ENCODE measurements at regions not wholly inside any gene's neighbourhood (a gene's known extent, or its start where the extent isn't known, plus 50 kb on each side); places are given as distances from the start of the nearest gene placed in this dataset.

- FAIRE-seq (no peak), DNase-seq (ENCODE audit: insufficient read length, low spot score) (no peak)
- no peak for TF ChIP-seq CTCF (IDR thresholded peaks at IDR 0.05; ENCODE audit: insufficient read depth, missing control alignments)
Observed at GRCh38 chr4:4664234-4664633, 122.4 kb upstream of the STX18 start.

DNA sequence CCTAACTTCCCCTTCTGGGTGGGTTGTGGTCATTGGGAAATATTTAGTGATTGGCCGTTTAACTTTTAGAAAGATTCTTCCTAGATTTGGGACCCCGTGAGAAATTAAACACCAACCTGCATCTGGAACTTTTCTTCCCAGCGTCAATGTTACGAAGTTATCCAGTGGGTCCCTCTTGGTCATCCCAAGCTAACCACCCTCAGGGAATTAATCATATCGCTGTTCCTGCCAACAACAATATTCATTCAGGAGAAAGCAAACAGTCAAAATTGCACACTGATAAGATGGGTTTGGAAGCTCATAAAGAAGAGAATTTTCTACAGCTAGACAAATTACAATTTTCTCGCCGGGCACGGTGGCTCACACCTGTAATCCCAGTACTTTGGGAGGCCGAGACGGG, 121.2 kb upstream of the STX18 start:
- TF ChIP-seq CTCF (IDR thresholded peaks at IDR 0.05; ENCODE audit: insufficient read depth, missing control alignments) = no peak
- DNase-seq (ENCODE audit: insufficient read length, low spot score) = no peak
- FAIRE-seq = no peak

- DNase-seq (ENCODE audit: insufficient read length, low spot score) (no peak), FAIRE-seq (no peak)
- TF ChIP-seq CTCF (IDR thresholded peaks at IDR 0.05; ENCODE audit: insufficient read depth, missing control alignments) = no peak
Observed at GRCh38 chr4:4662230-4662629, 120.4 kb upstream of the STX18 start.

- TF ChIP-seq CTCF (IDR thresholded peaks at IDR 0.05; ENCODE audit: insufficient read depth, missing control alignments) = no peak
- FAIRE-seq = no peak
- no peak for DNase-seq (ENCODE audit: insufficient read length, low spot score)
Observed at GRCh38 chr4:4659871-4660651, 118.2 kb upstream of the STX18 start.

DNA sequence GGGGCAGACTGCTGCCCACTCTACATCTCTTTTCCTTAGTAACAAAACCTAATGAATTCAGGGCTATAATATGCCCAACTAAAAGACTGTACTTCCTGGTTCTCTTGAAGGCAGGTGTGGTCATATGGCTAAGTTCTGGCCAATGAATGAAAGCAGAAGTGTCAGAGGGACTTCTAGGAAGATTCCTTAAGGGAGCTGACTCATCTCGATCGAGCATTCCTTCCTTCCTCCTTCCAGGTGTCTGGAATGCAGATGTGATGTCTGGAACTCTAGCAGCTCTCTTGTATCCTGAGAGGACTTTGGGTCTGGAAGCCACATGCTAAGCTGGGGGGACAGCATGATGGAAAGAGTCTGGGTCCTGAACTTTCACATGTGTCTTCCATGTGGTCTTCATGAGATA, 116.2 kb upstream of the STX18 start:
- FAIRE-seq (no peak), DNase-seq (ENCODE audit: insufficient read length, low spot score) (no peak)
- TF ChIP-seq CTCF (IDR thresholded peaks at IDR 0.05; ENCODE audit: insufficient read depth, missing control alignments) = no peak

- DNase-seq (ENCODE audit: insufficient read length, low spot score) = no peak
- FAIRE-seq = no peak
- TF ChIP-seq CTCF (IDR thresholded peaks at IDR 0.05; ENCODE audit: insufficient read depth, missing control alignments) = no peak
Observed at GRCh38 chr4:4656977-4657376, 115.1 kb upstream of the STX18 start.

- DNase-seq (ENCODE audit: insufficient read length, low spot score) (no peak), FAIRE-seq (no peak)
- TF ChIP-seq CTCF (IDR thresholded peaks at IDR 0.05; ENCODE audit: insufficient read depth, missing control alignments) = no peak
Observed at GRCh38 chr4:4655901-4656300, 114.1 kb upstream of the STX18 start.
